Psoas muscle (tissue), 7 donors: ENCODE measurements at regions not wholly inside any gene's neighbourhood (a gene's known extent, or its start where the extent isn't known, plus 50 kb on each side); places are given as distances from the start of the nearest gene placed in this dataset.

Experiments
- ATAC-seq, 4 donors: fragments of 200-7000 bp; cut with Tn5 transposase; one replicate each; pipeline ENCODE4 v1.9.1; 2020; ENCODE audit warnings: moderate library complexity in 3 of 4, mild to moderate bottlenecking in 2 of 4
- DNase-seq, 2 donors: peaks; one replicate each; pipeline ENCODE4 v3.0.0-alpha.2; 2020
- H3K27ac ChIP-seq: fragments of 200-600 bp; one replicate; pipeline ENCODE4 v1.8.0; 2022
- H3K27me3 ChIP-seq, 3 donors: fragments of 200-600 bp in 1 of 3; one replicate each; pipeline versions ENCODE4 v1.6.1 to v1.8.0; 2013 to 2022; ENCODE audit warnings: low read length in 2 of 3, mild to moderate bottlenecking in 2 of 3, moderate library complexity in 1 of 3; ENCODE audit not compliant: insufficient read depth in 3 of 3
- H3K36me3 ChIP-seq, 2 donors: fragments of 200-600 bp in 1 of 2; one replicate each; pipeline versions ENCODE4 v1.6.1 to v1.8.0; 2013 to 2022; ENCODE audit warnings: low read depth in 1 of 2, mild to moderate bottlenecking in 1 of 2, moderate library complexity in 1 of 2; ENCODE audit not compliant: insufficient read depth in 1 of 2
- H3K4me1 ChIP-seq: fragments of 200-600 bp; one replicate; pipeline ENCODE4 v1.8.0; 2022
- H3K4me3 ChIP-seq: fragments of 200-600 bp; one replicate; pipeline ENCODE4 v1.8.0; 2022; ENCODE audit warnings: mild to moderate bottlenecking
- H3K9me3 ChIP-seq: fragments of 200-600 bp; one replicate; pipeline ENCODE4 v1.8.0; 2022
- CTCF ChIP-seq: fragments of 200-600 bp; IDR thresholded peaks from one replicate; pipeline ENCODE4 v1.8.0; 2022; ENCODE audit warnings: antibody characterized with exemption
- WGBS, 3 donors: extraction: QIAGEN DNeasy Blood & Tissue Kit; methylation state at CpG; one replicate each; pipeline versions ENCODE4 v1.1.6 to v1.1.7; 2013; 5-methylcytosine and 5-hydroxymethylcytosine counted together
- intact Hi-C, 2 donors: fragments of 100-400 bp; cut with DNase I; formaldehyde crosslinking; loops; one replicate each; pipeline versions ENCODE4 v1.11.0 to v1.14.2; 2022
- donor health status: healthy with polysubstance abuse.
- donor health status: DM: no; HTN: no; CAD: no; lungs with moderate emphysema.
- donor health status: Bipolar disorder and iron deficiency.
- donor health status: healthy.
- donor health status: DM: yes; HTN: yes; CAD: no.
- donor health status: DM: no; HTN: no; CAD: no.
- donor health status: DM: yes; HTN: yes; CAD: no.

- no peak overlapping the region for H3K4me3 ChIP-seq
- WGBS, 3 donors, result 5 to 13% (median 7%) methylated on average over 1 of the region's 1 CpG
These were observed 220.1 kb upstream of the DPP10 start for GRCh38 chr2:114222344-114222743.

DNA sequence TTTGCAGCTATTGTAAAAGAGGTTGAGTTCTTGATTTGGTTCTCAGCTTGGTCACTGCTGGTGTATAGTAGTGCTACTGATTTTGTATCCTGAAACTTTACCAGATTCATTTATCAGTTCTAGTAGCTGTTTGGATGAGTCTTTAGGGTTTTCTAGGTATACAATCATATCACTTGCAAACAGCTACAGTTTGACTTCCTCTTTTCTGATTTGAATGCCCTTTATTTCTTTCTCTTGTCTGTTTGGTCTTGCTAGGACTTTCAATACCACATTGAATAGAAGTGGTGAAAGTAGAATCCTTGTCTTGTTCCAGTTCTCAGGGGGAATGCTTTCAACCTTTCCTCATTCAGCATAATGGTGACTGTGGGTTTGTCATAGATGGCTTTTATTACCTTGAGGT lies 210.5 kb upstream of the DPP10 start:
- TF ChIP-seq CTCF, result no peak
- Histone ChIP-seq H3K4me3 (no peak overlapping the region), H3K36me3 (no peaks in the 10 kb centered on the region), H3K9me3 (no peaks in the 10 kb centered on the region), H3K27me3 (no peaks in the 10 kb centered on the region), H3K27ac (no peak overlapping the region), H3K4me1 (no peaks in the 10 kb centered on the region)
- intact Hi-C loops, result no loop called here
- ATAC-seq (no peak), DNase-seq (no peak)

More at GRCh38 chr2:114222344-114222743, 220.1 kb upstream of the DPP10 start:
- Histone ChIP-seq H3K4me1 (no peaks in the 10 kb centered on the region), H3K27me3 (no peaks in the 10 kb centered on the region), H3K9me3 (no peaks in the 10 kb centered on the region), H3K27ac (no peak overlapping the region), H3K36me3 (no peaks in the 10 kb centered on the region)
- DNase-seq (no peak), ATAC-seq (no peak)
- intact Hi-C loops, result no loop called here
- TF ChIP-seq CTCF, result no peak

DNA sequence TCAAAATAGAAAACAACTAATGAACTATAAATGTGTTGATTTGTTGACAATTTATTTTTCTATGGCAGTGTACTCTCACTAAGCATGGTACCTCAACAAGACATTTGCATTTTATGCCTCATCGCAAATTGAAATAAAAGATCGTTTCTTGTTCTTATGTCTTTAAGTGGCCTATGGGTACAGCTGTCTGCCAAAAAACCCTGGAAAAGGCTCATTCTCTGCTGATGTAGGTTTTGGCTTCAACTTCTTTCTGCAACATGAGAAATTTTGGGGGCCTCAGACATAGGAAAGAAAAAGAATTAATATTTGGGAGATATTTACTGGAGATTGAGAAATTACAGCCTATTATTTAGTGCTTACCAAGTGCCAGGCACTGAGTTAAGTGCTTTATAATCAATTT lies 205.1 kb upstream of the DPP10 start:
- no peak for TF ChIP-seq CTCF
- ATAC-seq, result no peak
- no peak for DNase-seq
- Histone ChIP-seq H3K4me3 (no peak overlapping the region), H3K9me3 (no peaks in the 10 kb centered on the region), H3K4me1 (no peaks in the 10 kb centered on the region), H3K36me3 (no peaks in the 10 kb centered on the region), H3K27ac (no peak overlapping the region), H3K27me3 (no peaks in the 10 kb centered on the region)
- WGBS, 3 donors, result 79 to 84% (median 82%) methylated on average over 2 of the region's 2 CpGs
- intact Hi-C loops, result no loop called here

GRCh38 chr2:114238910-114239559 lies 203.4 kb upstream of the DPP10 start:
- Histone ChIP-seq H3K27ac (no peak overlapping the region), H3K4me1 (no peaks in the 10 kb centered on the region), H3K4me3 (no peak overlapping the region), H3K36me3 (no peaks in the 10 kb centered on the region), H3K9me3 (no peaks in the 10 kb centered on the region), H3K27me3 (no peaks in the 10 kb centered on the region)
- 61 to 68% (median 63%) methylated on average over 3 of the region's 3 CpGs for WGBS, 3 donors
- no peak for ATAC-seq
- no peak for TF ChIP-seq CTCF
- intact Hi-C loops, result no loop called here
- no peak for DNase-seq

DNA sequence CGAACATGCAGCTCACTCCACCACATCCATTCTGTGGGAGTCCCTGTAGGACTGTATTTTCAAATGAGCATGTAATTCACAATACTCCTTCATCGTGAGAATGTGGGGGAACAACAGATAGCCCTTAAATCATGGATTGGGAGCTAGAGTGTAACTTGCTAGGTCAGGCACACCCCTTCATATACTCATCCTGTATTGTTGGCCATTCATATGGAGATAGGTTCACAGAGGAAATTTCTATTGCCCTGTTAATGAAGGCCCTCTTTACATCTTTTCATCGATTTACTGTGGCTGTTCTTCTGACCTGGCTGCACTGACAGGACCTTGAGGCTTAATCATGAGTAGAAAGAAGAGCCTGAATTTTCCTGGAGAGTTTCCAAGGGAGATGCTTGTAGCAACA lies 193.8 kb upstream of the DPP10 start:
- intact Hi-C loops, result no loop called here
- H3K36me3 ChIP-seq, result no peaks in the 10 kb centered on the region
- no peak for DNase-seq
- H3K27ac ChIP-seq, result no peak overlapping the region
- 44 to 54% (median 52%) methylated on average over 3 of the region's 3 CpGs for WGBS, 3 donors
- H3K27me3 ChIP-seq, result no peaks in the 10 kb centered on the region
- H3K4me3 ChIP-seq, result no peak overlapping the region
- no peaks in the 10 kb centered on the region for H3K4me1 ChIP-seq
- H3K9me3 ChIP-seq, result no peaks in the 10 kb centered on the region
- no peak for ATAC-seq
- TF ChIP-seq CTCF, result no peak
